ENCODE measurements at regions not wholly inside any gene's neighbourhood (a gene's known extent, or its start where the extent isn't known, plus 50 kb on each side); places are given as distances from the start of the nearest gene placed in this dataset.
"Not testable (repeated sequence)": the region's sequence is repeated elsewhere in the genome, so short reads cannot be mapped to it uniquely, and the experiment has no call there.

DNA sequence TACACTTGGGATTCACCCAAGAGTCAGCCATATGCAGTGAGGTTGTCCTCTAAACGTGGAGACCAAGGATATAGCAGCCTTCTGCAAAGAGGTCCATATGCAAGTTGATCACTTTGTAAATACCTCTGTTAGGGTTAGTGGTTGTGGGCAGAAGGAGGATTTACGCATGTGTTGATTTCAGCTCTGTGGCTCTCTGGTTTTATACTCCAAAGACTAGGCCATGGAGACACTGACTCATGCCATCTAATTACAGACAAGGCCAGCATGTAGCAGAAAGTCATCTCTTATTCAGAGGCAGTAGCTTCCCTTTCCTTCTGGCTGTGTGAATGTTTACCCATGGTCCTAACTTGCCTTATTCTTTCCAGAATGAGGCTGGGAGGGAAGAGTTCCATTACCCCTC is 140.9 kb upstream of the GOLGA6L4 start:
- H3K36me3 Mint-ChIP-seq (ENCODE audit: insufficient read depth in 2 of 2); ATAC-seq (replicated peaks in 1 of 2); H3K9me3 Mint-ChIP-seq; DNase-seq; H3K27ac Mint-ChIP-seq; H3K4me3 Mint-ChIP-seq; H3K4me1 Mint-ChIP-seq (ENCODE audit: low read depth); H3K27me3 Mint-ChIP-seq (ENCODE audit: low read depth): not testable (repeated sequence)

- not testable (repeated sequence) for H3K4me1 Mint-ChIP-seq (ENCODE audit: low read depth); ATAC-seq (replicated peaks in 1 of 2); H3K9me3 Mint-ChIP-seq; H3K4me3 Mint-ChIP-seq; H3K36me3 Mint-ChIP-seq (ENCODE audit: insufficient read depth in 2 of 2); H3K27ac Mint-ChIP-seq; DNase-seq; H3K27me3 Mint-ChIP-seq (ENCODE audit: low read depth)
These were observed 138.5 kb upstream of the GOLGA6L4 start for GRCh38 chr15:84097053-84097452.

- Mint-ChIP-seq H3K36me3 (ENCODE audit: insufficient read depth in 2 of 2) (no peaks in the 10 kb centered on the region), H3K4me3 (no peak overlapping the region), H3K4me1 (ENCODE audit: low read depth) (no peaks in the 10 kb centered on the region), H3K27me3 (ENCODE audit: low read depth) (no peaks in the 10 kb centered on the region), H3K27ac (no peak overlapping the region), H3K9me3 (no peaks in the 10 kb centered on the region)
- DNase-seq (no peak), ATAC-seq (replicated peaks in 1 of 2) (no peak)
These were observed 137.0 kb upstream of the GOLGA6L4 start for GRCh38 chr15:84098604-84099003.

DNA sequence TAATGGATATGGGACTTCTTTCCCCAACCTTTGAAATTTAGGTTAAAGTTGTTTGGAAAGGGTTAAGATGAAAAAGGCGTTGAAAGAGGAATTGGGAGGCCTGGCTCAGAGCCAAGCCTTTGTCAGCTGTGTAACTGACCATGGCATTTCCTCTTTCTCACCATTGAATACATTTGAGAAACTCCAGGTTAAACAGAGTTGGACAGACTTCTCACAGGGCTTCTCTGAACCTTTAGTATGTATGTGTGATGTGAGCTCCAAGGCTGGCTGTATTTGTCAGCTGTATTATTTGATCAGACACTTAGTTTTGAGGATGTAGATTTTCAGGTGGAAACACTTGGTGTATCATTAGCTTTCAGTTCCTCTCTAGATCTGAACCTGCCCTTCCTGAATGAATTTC is 136.4 kb upstream of the GOLGA6L4 start:
- Mint-ChIP-seq H3K36me3 (ENCODE audit: insufficient read depth in 2 of 2) (no peaks in the 10 kb centered on the region), H3K4me3 (no peak overlapping the region)
- ATAC-seq (replicated peaks in 1 of 2), result no peak

DNA sequence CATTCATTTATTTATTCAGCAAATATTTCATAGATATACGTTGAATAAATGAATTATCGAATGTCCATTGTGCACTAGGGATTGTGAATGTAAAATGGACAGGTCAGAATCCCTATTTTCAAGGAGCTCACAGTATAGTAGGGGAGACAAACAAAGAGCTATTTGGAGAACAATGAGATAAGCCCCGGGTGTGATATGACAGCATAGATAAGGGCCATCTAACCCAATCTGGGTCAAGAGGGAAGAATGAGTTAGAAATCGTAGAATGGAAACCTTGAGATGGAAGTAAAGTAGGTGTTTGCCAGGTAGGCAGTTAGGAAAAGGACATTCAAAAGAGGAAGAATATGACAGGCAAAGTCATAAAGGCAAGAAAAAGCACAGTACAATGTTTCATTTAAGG is 132.2 kb upstream of the GOLGA6L4 start:
- Mint-ChIP-seq H3K4me1 (ENCODE audit: low read depth) (no peaks in the 10 kb centered on the region), H3K27ac (no peak overlapping the region), H3K9me3 (no peaks in the 10 kb centered on the region), H3K27me3 (ENCODE audit: low read depth) (no peaks in the 10 kb centered on the region), H3K36me3 (ENCODE audit: insufficient read depth in 2 of 2) (no peaks in the 10 kb centered on the region), H3K4me3 (no peak overlapping the region)
- ATAC-seq (replicated peaks in 1 of 2), result no peak
- DNase-seq, result no peak

More for the DNA sequence above, 136.4 kb upstream of the GOLGA6L4 start:
- DNase-seq, result no peak
- no peak overlapping the region for H3K27ac Mint-ChIP-seq
- no peaks in the 10 kb centered on the region for H3K4me1 Mint-ChIP-seq (ENCODE audit: low read depth)
- H3K27me3 Mint-ChIP-seq (ENCODE audit: low read depth), result no peaks in the 10 kb centered on the region
- H3K9me3 Mint-ChIP-seq, result no peaks in the 10 kb centered on the region

- DNase-seq (no peak), ATAC-seq (replicated peaks in 1 of 2) (no peak)
- H3K4me3 Mint-ChIP-seq, result no peak overlapping the region
- no peak overlapping the region for H3K27ac Mint-ChIP-seq
- no peaks in the 10 kb centered on the region for H3K4me1 Mint-ChIP-seq (ENCODE audit: low read depth)
- H3K27me3 Mint-ChIP-seq (ENCODE audit: low read depth), result peaks cover 11% of the 10 kb centered on the region
- no peaks in the 10 kb centered on the region for H3K36me3 Mint-ChIP-seq (ENCODE audit: insufficient read depth in 2 of 2)
- H3K9me3 Mint-ChIP-seq, result no peaks in the 10 kb centered on the region
These were observed 130.7 kb upstream of the GOLGA6L4 start for GRCh38 chr15:84104853-84105252.

GRCh38 chr15:84108728-84109127 is 126.8 kb upstream of the GOLGA6L4 start:
- no peaks in the 10 kb centered on the region for H3K9me3 Mint-ChIP-seq
- no peak for ATAC-seq (replicated peaks in 1 of 2)
- H3K36me3 Mint-ChIP-seq (ENCODE audit: insufficient read depth in 2 of 2), result no peaks in the 10 kb centered on the region
- peaks cover 11% of the 10 kb centered on the region for H3K27me3 Mint-ChIP-seq (ENCODE audit: low read depth)
- no peak overlapping the region for H3K4me3 Mint-ChIP-seq
- no peak for DNase-seq
- H3K27ac Mint-ChIP-seq, result no peak overlapping the region
- H3K4me1 Mint-ChIP-seq (ENCODE audit: low read depth), result peaks cover 5% of the 10 kb centered on the region

DNA sequence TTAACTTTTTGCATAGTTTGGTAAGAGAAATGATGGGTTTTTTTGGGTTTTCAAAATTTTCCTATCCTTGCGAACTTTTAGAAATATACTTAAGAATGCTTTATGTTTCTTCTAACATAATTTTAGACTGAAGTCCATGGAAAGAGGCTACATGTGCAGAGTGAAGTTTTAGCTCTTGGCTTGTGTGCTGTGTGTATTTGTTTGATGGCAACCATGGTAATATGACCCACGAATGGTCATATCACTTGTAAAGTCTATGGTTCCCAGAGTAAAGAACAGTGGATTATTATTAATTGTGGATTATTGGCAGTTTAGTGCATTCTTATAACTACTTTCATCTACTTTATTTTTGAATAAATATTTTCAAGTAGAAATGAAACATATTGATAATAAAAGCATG is 124.0 kb upstream of the GOLGA6L4 start:
- Mint-ChIP-seq H3K4me1 (ENCODE audit: low read depth) (peaks cover 5% of the 10 kb centered on the region), H3K36me3 (ENCODE audit: insufficient read depth in 2 of 2) (no peaks in the 10 kb centered on the region), H3K4me3 (no peak overlapping the region), H3K27ac (no peak overlapping the region), H3K27me3 (ENCODE audit: low read depth) (peaks cover 22% of the 10 kb centered on the region), H3K9me3 (no peaks in the 10 kb centered on the region)
- DNase-seq (no peak), ATAC-seq (replicated peaks in 1 of 2) (no peak)

DNA sequence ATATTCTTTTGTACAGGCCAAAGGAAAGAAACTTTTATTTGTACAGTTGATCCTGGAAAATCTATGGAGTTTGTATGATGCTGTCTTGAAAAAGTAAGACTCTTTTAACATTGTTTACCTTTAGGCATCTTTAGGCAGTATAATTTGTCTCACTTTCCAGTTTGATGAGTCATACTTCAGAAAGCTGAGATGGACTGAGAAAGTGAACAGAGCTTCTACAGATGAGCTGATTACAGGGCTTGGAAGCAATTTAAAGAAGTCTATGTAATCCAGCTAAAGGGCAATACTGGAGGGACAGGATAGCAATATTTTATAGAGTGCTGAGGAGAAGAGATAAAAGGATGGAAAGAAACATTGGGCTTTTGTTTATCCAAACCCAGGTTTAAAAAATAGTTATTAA is 123.5 kb upstream of the GOLGA6L4 start:
- Mint-ChIP-seq H3K4me3 (no peak overlapping the region), H3K36me3 (ENCODE audit: insufficient read depth in 2 of 2) (no peaks in the 10 kb centered on the region), H3K27me3 (ENCODE audit: low read depth) (peaks cover 22% of the 10 kb centered on the region), H3K4me1 (ENCODE audit: low read depth) (peaks cover 5% of the 10 kb centered on the region), H3K9me3 (no peaks in the 10 kb centered on the region), H3K27ac (no peak overlapping the region)
- DNase-seq (no peak), ATAC-seq (replicated peaks in 1 of 2) (no peak)

DNA sequence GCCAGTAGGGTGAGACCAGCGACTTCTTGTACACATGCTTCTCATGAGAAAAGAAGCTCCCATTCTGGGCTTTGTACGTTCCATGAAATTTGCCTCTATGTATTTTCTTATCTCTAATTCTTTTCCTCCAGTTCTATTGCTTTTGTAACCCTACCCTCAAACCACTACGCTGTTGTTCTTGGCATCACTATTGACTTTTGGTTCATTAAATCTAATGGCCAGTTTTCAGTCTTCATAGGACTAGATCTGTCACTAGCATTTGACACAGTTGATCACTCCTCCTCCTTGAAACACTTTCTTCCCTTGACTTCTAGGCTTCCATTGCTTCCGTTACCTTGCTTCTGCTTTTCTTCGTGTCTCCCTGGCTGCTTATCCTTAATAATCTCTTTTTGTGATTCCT is 121.7 kb upstream of the GOLGA6L4 start:
- no peak overlapping the region for H3K27ac Mint-ChIP-seq
- peaks cover 5% of the 10 kb centered on the region for H3K4me1 Mint-ChIP-seq (ENCODE audit: low read depth)
- H3K4me3 Mint-ChIP-seq, result no peak overlapping the region
- no peak for ATAC-seq (replicated peaks in 1 of 2)
- H3K36me3 Mint-ChIP-seq (ENCODE audit: insufficient read depth in 2 of 2), result no peaks in the 10 kb centered on the region
- peaks cover 17% of the 10 kb centered on the region for H3K27me3 Mint-ChIP-seq (ENCODE audit: low read depth)
- H3K9me3 Mint-ChIP-seq, result no peaks in the 10 kb centered on the region
- DNase-seq, result no peak

GRCh38 chr15:84114680-84115079 is 120.9 kb upstream of the GOLGA6L4 start:
- H3K36me3 Mint-ChIP-seq (ENCODE audit: insufficient read depth in 2 of 2); DNase-seq; H3K27ac Mint-ChIP-seq; H3K4me1 Mint-ChIP-seq (ENCODE audit: low read depth); H3K4me3 Mint-ChIP-seq; ATAC-seq (replicated peaks in 1 of 2); H3K9me3 Mint-ChIP-seq: not testable (repeated sequence)
- H3K27me3 Mint-ChIP-seq (ENCODE audit: low read depth), result peaks cover 11% of the 10 kb centered on the region

DNA sequence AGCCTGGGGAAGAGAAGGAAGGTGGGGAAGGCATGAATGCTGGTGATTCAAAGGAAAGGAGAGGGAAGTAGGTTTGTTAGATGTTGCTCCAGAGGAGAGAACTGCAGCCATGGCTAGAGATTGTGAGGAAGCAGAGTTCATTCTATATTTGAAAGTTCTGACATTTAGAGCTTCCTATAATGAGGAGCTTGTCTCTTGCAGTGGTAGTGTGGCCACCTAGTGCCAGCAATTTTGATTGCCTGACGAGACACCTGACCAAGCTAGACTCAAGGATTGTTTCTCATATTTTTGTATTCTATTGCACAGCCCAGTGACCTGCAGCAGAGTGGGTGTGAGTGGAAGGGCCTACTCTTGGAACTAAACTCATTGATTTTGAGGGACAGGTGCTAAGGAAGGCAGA is 116.2 kb upstream of the GOLGA6L4 start:
- H3K4me1 Mint-ChIP-seq (ENCODE audit: low read depth); H3K9me3 Mint-ChIP-seq; DNase-seq; H3K27ac Mint-ChIP-seq; H3K27me3 Mint-ChIP-seq (ENCODE audit: low read depth); H3K36me3 Mint-ChIP-seq (ENCODE audit: insufficient read depth in 2 of 2); ATAC-seq (replicated peaks in 1 of 2); H3K4me3 Mint-ChIP-seq: not testable (repeated sequence)

DNA sequence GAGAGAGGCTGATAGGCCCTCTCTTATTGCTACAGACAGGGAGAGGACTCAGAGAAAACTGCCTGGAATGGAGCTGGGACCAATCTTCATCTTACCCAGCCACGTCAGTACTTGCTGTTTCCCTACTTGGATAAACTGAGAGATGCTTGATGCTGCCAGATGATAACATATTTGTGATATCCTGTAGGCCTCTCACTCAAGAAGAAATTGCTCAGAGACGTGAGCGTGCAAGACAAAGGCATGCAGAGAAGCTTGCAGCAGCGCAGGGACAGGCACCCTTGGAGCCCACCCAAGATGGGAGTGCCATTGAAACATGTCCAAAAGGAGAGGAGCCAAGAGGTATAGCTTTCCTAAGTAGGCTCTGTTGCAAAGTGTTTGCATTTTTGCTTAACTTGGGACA is 114.7 kb upstream of the GOLGA6L4 start:
- DNase-seq; H3K4me3 Mint-ChIP-seq; ATAC-seq (replicated peaks in 1 of 2); H3K27ac Mint-ChIP-seq; H3K27me3 Mint-ChIP-seq (ENCODE audit: low read depth); H3K36me3 Mint-ChIP-seq (ENCODE audit: insufficient read depth in 2 of 2); H3K4me1 Mint-ChIP-seq (ENCODE audit: low read depth); H3K9me3 Mint-ChIP-seq: not testable (repeated sequence)

GRCh38 chr15:84128706-84129105 is 106.9 kb upstream of the GOLGA6L4 start:
- not testable (repeated sequence) for H3K4me1 Mint-ChIP-seq (ENCODE audit: low read depth); DNase-seq; H3K4me3 Mint-ChIP-seq; H3K27ac Mint-ChIP-seq; ATAC-seq (replicated peaks in 1 of 2); H3K27me3 Mint-ChIP-seq (ENCODE audit: low read depth); H3K36me3 Mint-ChIP-seq (ENCODE audit: insufficient read depth in 2 of 2); H3K9me3 Mint-ChIP-seq
